Thoracic aorta (tissue), 2 donors: ENCODE measurements at regions not wholly inside any gene's neighbourhood (a gene's known extent, or its start where the extent isn't known, plus 50 kb on each side); places are given as distances from the start of the nearest gene placed in this dataset.

Source experiments
- ATAC-seq: fragments of 150-250 bp; one replicate; pipeline ENCODE4 v1.8.0; 2017; ENCODE audit warnings: low read depth; ENCODE audit not compliant: insufficient number of reproducible peaks, low FRiP score
- DNase-seq: peaks from one replicate; pipeline ENCODE4 v3.0.0-alpha.2; 2020; ENCODE audit warnings: low spot score
- H3K27ac ChIP-seq, 2 donors: fragments of 200-600 bp; sonication (generic); 1 replicate in 1 of 2; 2 replicates in 1 of 2; pipeline ENCODE4 v1.5.1; 2016; ENCODE audit warnings: mild to moderate bottlenecking in 2 of 2, moderate library complexity in 2 of 2
- H3K27me3 ChIP-seq: fragments of 200-600 bp; sonication (generic); replicated peaks from 2 replicates; pipeline ENCODE4 v1.6.0; 2016; ENCODE audit warnings: mild to moderate bottlenecking; ENCODE audit not compliant: insufficient read depth
- H3K36me3 ChIP-seq: fragments of 200-600 bp; sonication (generic); one replicate; pipeline ENCODE4 v1.5.1; 2016
- H3K4me1 ChIP-seq, 2 donors: fragments of 200-600 bp; sonication (generic); 1 replicate in 1 of 2; 2 replicates in 1 of 2; pipeline versions ENCODE4 v1.5.1 to v1.6.0; 2016; ENCODE audit warnings: low read depth in 2 of 2, mild to moderate bottlenecking in 1 of 2; ENCODE audit not compliant: control insufficient read depth in 1 of 2
- H3K4me3 ChIP-seq: fragments of 200-600 bp; sonication (generic); 2 replicates; pipeline ENCODE4 v1.5.1; 2016; ENCODE audit warnings: mild to moderate bottlenecking
- H3K9me3 ChIP-seq: fragments of 200-600 bp; sonication (generic); 2 replicates; pipeline ENCODE4 v1.5.1; 2016
- TF ChIP-seq, protein P1 (sequence below): fragments of 200-600 bp; sonication (generic); IDR thresholded peaks from one replicate; pipeline ENCODE4 v1.5.1; 2019; ENCODE audit warnings: antibody characterized with exemption

DNA sequence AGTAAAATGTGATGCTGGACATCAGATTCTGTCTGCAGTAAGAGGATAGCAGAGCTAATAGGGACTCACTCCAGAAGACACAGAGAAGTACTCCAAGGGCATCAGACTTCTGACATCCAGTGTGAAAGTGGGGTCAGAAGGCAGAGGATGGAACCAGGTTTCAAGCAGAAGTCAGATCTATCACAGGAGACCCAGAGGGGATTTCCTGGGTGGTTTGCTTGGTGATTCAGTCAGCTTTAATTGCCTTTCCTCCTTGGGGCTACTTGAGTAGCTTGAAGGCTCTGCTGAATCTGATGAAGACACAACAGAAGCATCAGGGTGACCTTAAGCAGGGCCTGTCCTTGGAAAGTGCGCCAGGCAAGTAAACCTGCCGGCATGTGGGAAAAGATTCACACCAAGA is 300.6 kb downstream of the COG6 start:
- ATAC-seq: no peak
- TF ChIP-seq, protein P1, sequence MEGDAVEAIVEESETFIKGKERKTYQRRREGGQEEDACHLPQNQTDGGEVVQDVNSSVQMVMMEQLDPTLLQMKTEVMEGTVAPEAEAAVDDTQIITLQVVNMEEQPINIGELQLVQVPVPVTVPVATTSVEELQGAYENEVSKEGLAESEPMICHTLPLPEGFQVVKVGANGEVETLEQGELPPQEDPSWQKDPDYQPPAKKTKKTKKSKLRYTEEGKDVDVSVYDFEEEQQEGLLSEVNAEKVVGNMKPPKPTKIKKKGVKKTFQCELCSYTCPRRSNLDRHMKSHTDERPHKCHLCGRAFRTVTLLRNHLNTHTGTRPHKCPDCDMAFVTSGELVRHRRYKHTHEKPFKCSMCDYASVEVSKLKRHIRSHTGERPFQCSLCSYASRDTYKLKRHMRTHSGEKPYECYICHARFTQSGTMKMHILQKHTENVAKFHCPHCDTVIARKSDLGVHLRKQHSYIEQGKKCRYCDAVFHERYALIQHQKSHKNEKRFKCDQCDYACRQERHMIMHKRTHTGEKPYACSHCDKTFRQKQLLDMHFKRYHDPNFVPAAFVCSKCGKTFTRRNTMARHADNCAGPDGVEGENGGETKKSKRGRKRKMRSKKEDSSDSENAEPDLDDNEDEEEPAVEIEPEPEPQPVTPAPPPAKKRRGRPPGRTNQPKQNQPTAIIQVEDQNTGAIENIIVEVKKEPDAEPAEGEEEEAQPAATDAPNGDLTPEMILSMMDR: no peak
- H3K36me3 ChIP-seq: no peaks in the 10 kb centered on the region

DNA sequence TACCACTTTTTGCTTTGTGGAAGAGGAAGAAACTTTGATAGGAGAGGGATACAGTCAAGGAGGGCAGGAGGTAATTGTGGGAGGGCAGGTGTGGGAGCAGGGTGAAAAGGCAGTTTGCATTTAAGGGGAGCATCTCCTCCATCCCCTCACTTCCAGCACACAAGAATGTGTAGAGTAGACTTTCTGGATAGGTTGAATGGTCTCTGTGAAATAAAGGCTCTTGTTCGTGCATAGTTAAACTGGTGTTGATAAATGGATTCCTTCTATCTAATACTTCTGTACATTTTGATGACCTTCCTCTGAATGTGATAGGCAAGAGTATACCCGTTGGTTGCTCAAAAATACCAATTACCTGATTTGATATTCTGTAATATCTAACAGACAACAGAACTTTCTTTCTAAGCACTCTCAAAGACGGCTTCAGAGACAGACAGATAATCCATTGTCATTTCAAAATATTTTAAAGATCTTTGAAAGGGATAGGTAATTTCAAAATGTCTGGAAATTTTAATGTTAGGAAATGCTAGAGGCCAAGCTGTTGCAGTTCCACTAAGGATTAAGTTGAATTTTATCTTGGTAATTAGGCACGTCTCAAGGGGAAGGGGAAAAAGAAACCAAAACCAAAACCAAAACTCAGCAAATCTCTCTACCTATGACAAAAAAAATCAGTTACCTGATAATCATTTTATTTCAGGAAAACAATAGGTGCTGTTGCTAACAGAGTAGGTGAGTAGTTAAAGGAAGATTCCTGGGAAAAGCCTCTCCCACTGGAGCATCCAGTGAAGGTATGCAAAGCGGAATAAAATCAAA is 302.6 kb downstream of the COG6 start:
- TF ChIP-seq, protein P1: no peak
- no peaks in the 10 kb centered on the region for H3K36me3 ChIP-seq
- H3K4me3 ChIP-seq: no peak overlapping the region
- no peak for ATAC-seq
- no peak for DNase-seq
- no peaks in the 10 kb centered on the region for H3K4me1 ChIP-seq
- H3K27me3 ChIP-seq: no peaks in the 10 kb centered on the region
- no peak overlapping the region for H3K27ac ChIP-seq
- H3K9me3 ChIP-seq: no peaks in the 10 kb centered on the region

More for the DNA sequence above, 300.6 kb downstream of the COG6 start:
- no peak for DNase-seq
- Histone ChIP-seq H3K9me3 (no peaks in the 10 kb centered on the region), H3K27me3 (no peaks in the 10 kb centered on the region), H3K4me3 (no peak overlapping the region), H3K27ac (no peak overlapping the region), H3K4me1 (peaks cover 5 to 9% of the 10 kb centered on the region in 2 donors)

DNA sequence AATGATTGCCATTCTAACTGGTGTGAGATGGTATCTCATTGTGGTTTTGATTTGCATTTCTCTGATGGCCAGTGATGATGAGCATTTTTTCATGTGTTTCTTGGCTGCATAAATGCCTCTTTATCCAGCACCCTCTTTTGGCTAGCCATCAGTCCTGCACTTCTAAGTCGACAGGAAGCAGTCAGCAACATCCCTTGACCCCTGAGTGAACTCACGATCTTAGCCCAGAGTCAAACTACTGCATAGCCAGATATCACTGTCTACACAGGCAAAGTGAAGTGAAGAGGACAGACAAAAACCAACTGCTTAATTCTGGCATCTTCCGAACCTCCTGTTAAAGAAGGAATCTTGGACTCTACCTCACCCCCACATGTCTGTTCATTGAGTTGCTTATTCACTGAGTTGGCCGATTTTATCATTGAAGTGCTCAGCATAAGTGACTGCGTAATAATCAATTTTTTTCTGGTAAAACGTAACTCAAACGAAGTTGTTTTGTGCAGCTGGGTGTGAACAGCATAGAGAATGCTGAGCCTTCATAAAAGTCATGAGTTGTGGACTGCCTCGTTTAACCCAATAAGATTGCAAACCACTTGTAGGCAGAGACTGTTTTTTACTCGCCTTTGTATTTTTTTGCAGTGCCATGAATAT is 304.2 kb downstream of the COG6 start:
- no peak for ATAC-seq

DNA sequence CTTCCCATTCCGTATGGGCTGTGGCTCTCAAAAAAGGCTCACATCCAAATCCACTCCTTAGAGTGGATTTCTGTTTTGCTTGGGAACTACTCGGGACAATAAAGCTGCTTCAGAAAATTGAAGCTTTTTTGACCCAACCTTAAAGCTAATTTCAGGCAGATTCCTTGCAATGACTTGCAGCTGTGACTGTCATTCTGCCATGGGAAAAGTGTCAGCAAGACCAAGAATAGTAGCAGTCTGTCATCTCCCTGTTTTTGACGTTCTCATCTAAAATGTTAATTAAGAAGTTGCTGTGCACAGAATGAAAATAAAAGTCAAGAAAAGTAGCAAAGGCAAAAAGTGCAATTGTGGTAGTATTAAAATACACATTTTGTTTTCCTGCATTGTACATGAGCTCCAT is 304.7 kb downstream of the COG6 start:
- Histone ChIP-seq H3K9me3 (no peaks in the 10 kb centered on the region), H3K27ac (no peak overlapping the region), H3K4me3 (no peak overlapping the region), H3K36me3 (no peaks in the 10 kb centered on the region), H3K4me1 (no peaks in the 10 kb centered on the region), H3K27me3 (no peaks in the 10 kb centered on the region)
- no peak for DNase-seq
- no peak for ATAC-seq
- TF ChIP-seq, protein P1: no peak

More for the DNA sequence above, 304.2 kb downstream of the COG6 start:
- Histone ChIP-seq H3K36me3 (no peaks in the 10 kb centered on the region), H3K4me1 (no peaks in the 10 kb centered on the region), H3K4me3 (no peak overlapping the region), H3K27me3 (no peaks in the 10 kb centered on the region), H3K27ac (no peak overlapping the region), H3K9me3 (no peaks in the 10 kb centered on the region)
- TF ChIP-seq, protein P1: no peak
- DNase-seq: no peak

DNA sequence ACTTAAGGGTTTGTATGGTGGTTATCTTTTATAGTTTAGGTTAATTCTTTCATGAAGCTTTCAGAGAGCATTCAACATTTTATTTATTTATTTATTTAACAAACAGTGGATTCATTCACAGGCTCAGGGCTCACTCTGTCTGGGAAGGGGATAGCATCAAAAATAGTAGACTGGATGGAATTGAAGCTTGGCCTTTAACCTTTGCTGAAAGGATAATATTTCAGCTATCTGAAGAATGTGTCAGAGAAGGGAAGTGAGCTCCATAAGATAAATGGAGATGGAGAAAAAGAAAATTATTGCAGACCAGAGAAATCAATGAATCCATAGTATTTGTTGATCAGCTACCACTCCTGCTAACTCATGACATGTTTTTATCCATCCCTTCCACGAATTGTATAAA is 305.6 kb downstream of the COG6 start:
- no peaks in the 10 kb centered on the region for H3K4me1 ChIP-seq
- H3K4me3 ChIP-seq: no peak overlapping the region
- ATAC-seq (no peak), DNase-seq (no peak)
- H3K27ac ChIP-seq: no peak overlapping the region
- H3K27me3 ChIP-seq: no peaks in the 10 kb centered on the region
- TF ChIP-seq, protein P1: no peak
- no peaks in the 10 kb centered on the region for H3K9me3 ChIP-seq
- H3K36me3 ChIP-seq: no peaks in the 10 kb centered on the region
